ENCODE measurements at regions not wholly inside any gene's neighbourhood (a gene's known extent, or its start where the extent isn't known, plus 50 kb on each side); places are given as distances from the start of the nearest gene placed in this dataset.

- no peak for TF ChIP-seq POLR2AphosphoS5 (IDR thresholded peaks at IDR 0.05)
- no peak for TF ChIP-seq TAF1 (IDR thresholded peaks at IDR 0.05; ENCODE audit: low read depth)
- TF ChIP-seq CTCF (IDR thresholded peaks at IDR 0.05; ENCODE audit: poor library complexity, severe bottlenecking): no peak
- TF ChIP-seq REST (IDR thresholded peaks at IDR 0.05; ENCODE audit: borderline replicate concordance): no peak
- no peak for TF ChIP-seq MXI1 (conservative IDR thresholded peaks at IDR 0.05; ENCODE audit: poor library complexity, severe bottlenecking)
- no peak for TF ChIP-seq EZH2 (IDR thresholded peaks at IDR 0.05; ENCODE audit: borderline replicate concordance, insufficient read depth, low read length, poor library complexity, severe bottlenecking)
- TF ChIP-seq EP300 (conservative IDR thresholded peaks at IDR 0.05; ENCODE audit: poor library complexity, severe bottlenecking): no peak
- TF ChIP-seq SMC3 (conservative IDR thresholded peaks at IDR 0.05; ENCODE audit: poor library complexity): no peak
- TF ChIP-seq RAD21 (conservative IDR thresholded peaks at IDR 0.05): no peak
Observed at GRCh38 chr6:106856227-106856874, 118.2 kb downstream of the CD24 start.

All from neural cell (in vitro differentiated cells).